NCI-H460 (cell line): ENCODE measurements at regions not wholly inside any gene's neighbourhood (a gene's known extent, or its start where the extent isn't known, plus 50 kb on each side); places are given as distances from the start of the nearest gene placed in this dataset.
"Not testable (repeated sequence)": the region's sequence is repeated elsewhere in the genome, so short reads cannot be mapped to it uniquely, and the experiment has no call there.

Experiments used
- DNase-seq: peaks from one replicate; pipeline ENCODE4 v3.0.0-alpha.2; 2016; ENCODE audit warnings: low read depth; ENCODE audit errors: extremely low read depth

GRCh38 chr13:23947893-23948292 is 50.6 kb upstream of the C1QTNF9B start:
- DNase-seq, result no peak

- DNase-seq, result no peak
Measured at GRCh38 chr13:23949200-23949599, 51.9 kb upstream of the C1QTNF9B start.

- no peak for DNase-seq
Measured at GRCh38 chr13:23949736-23950135, 52.4 kb upstream of the C1QTNF9B start.

GRCh38 chr13:23950736-23951510 is 53.6 kb upstream of the C1QTNF9B start:
- no peak for DNase-seq

- DNase-seq, result no peak
Measured at GRCh38 chr13:23952796-23953195, 55.5 kb upstream of the C1QTNF9B start.

GRCh38 chr13:23953860-23954512 is 56.7 kb upstream of the C1QTNF9B start:
- DNase-seq, result no peak

- DNase-seq, result no peak
Measured at GRCh38 chr13:23955064-23955463, 57.8 kb upstream of the C1QTNF9B start.

- DNase-seq, result no peak
Measured at GRCh38 chr13:23956106-23956505, 58.8 kb upstream of the C1QTNF9B start.

GRCh38 chr13:23957981-23958380 is 60.7 kb upstream of the C1QTNF9B start:
- DNase-seq, result no peak

- no peak for DNase-seq
Measured at GRCh38 chr13:23959231-23959862, 62.0 kb upstream of the C1QTNF9B start.

- peak; percentile 16 for DNase-seq
Measured at GRCh38 chr13:23960566-23961156, 63.4 kb upstream of the C1QTNF9B start.

GRCh38 chr13:23963184-23963931 is 66.1 kb upstream of the C1QTNF9B start:
- DNase-seq, result no peak

GRCh38 chr13:23963947-23964346 is 66.6 kb upstream of the C1QTNF9B start:
- DNase-seq, result no peak

- DNase-seq, result no peak
Measured at GRCh38 chr13:23965346-23965745, 68.0 kb upstream of the C1QTNF9B start.

GRCh38 chr13:23966221-23966690 is 69.0 kb upstream of the C1QTNF9B start:
- no peak for DNase-seq

- DNase-seq, result no peak
Measured at GRCh38 chr13:23966691-23967615, 69.7 kb upstream of the C1QTNF9B start.

- DNase-seq, result not testable (repeated sequence)
Measured at GRCh38 chr13:23967792-23968191, 70.5 kb upstream of the C1QTNF9B start.

- DNase-seq, result no peak
Measured at GRCh38 chr13:23969647-23970046, 72.3 kb upstream of the C1QTNF9B start.

GRCh38 chr13:23979361-23980159 is 82.3 kb upstream of the C1QTNF9B start:
- peak; percentile 9 for DNase-seq
